HG02870 (cell line): ENCODE measurements at regions not wholly inside any gene's neighbourhood (a gene's known extent, or its start where the extent isn't known, plus 50 kb on each side); places are given as distances from the start of the nearest gene placed in this dataset.
"Not testable (repeated sequence)": the region's sequence is repeated elsewhere in the genome, so short reads cannot be mapped to it uniquely, and the experiment has no call there.

Experiments used
- ATAC-seq: cut with Tn5 transposase; IDR thresholded peaks from one replicate; pipeline ENCODE4 v1.9.1; 2021; ENCODE audit warnings: mild to moderate bottlenecking, moderate library complexity; ENCODE audit not compliant: unreplicated experiment

- no peak for ATAC-seq
Measured at GRCh38 chr6:8973395-8973794, 538.0 kb upstream of the SLC35B3 start.

GRCh38 chr6:8969747-8970146 lies 534.4 kb upstream of the SLC35B3 start:
- ATAC-seq: no peak

- no peak for ATAC-seq
Measured at GRCh38 chr6:8958894-8959511, 523.7 kb upstream of the SLC35B3 start.

- ATAC-seq: no peak
Measured at GRCh38 chr6:8953310-8953709, 518.0 kb upstream of the SLC35B3 start.

- ATAC-seq: no peak
Measured at GRCh38 chr6:8948733-8949132, 513.4 kb upstream of the SLC35B3 start.

GRCh38 chr6:8947900-8948299 lies 512.6 kb upstream of the SLC35B3 start:
- ATAC-seq: no peak

- no peak for ATAC-seq
Measured at GRCh38 chr6:8944548-8944947, 509.2 kb upstream of the SLC35B3 start.

- ATAC-seq: no peak
Measured at GRCh38 chr6:8943073-8943472, 507.7 kb upstream of the SLC35B3 start.

GRCh38 chr6:8941577-8941976 lies 506.2 kb upstream of the SLC35B3 start:
- ATAC-seq: no peak

GRCh38 chr6:8940356-8940755 lies 505.0 kb upstream of the SLC35B3 start:
- ATAC-seq: no peak

- ATAC-seq: no peak
Measured at GRCh38 chr6:8939615-8940014, 504.3 kb upstream of the SLC35B3 start.

GRCh38 chr6:8934318-8934717 lies 499.0 kb upstream of the SLC35B3 start:
- ATAC-seq: no peak

GRCh38 chr6:8930009-8930408 lies 494.7 kb upstream of the SLC35B3 start:
- no peak for ATAC-seq

- not testable (repeated sequence) for ATAC-seq
Measured at GRCh38 chr6:8920244-8920643, 484.9 kb upstream of the SLC35B3 start.

- no peak for ATAC-seq
Measured at GRCh38 chr6:8918196-8918595, 482.9 kb upstream of the SLC35B3 start.

GRCh38 chr6:8914700-8915099 lies 479.4 kb upstream of the SLC35B3 start:
- ATAC-seq: no peak

GRCh38 chr6:8908638-8909037 lies 473.3 kb upstream of the SLC35B3 start:
- no peak for ATAC-seq

- ATAC-seq: no peak
Measured at GRCh38 chr6:8906699-8907098, 471.4 kb upstream of the SLC35B3 start.

- no peak for ATAC-seq
Measured at GRCh38 chr6:8905757-8906156, 470.4 kb upstream of the SLC35B3 start.

GRCh38 chr6:8904754-8905153 lies 469.4 kb upstream of the SLC35B3 start:
- no peak for ATAC-seq

- no peak for ATAC-seq
Measured at GRCh38 chr6:8900056-8900455, 464.7 kb upstream of the SLC35B3 start.

GRCh38 chr6:8889514-8889913 lies 454.2 kb upstream of the SLC35B3 start:
- no peak for ATAC-seq

- no peak for ATAC-seq
Measured at GRCh38 chr6:8888468-8888867, 453.1 kb upstream of the SLC35B3 start.
